ENCODE measurements at regions not wholly inside any gene's neighbourhood (a gene's known extent, or its start where the extent isn't known, plus 50 kb on each side); places are given as distances from the start of the nearest gene placed in this dataset.

DNA sequence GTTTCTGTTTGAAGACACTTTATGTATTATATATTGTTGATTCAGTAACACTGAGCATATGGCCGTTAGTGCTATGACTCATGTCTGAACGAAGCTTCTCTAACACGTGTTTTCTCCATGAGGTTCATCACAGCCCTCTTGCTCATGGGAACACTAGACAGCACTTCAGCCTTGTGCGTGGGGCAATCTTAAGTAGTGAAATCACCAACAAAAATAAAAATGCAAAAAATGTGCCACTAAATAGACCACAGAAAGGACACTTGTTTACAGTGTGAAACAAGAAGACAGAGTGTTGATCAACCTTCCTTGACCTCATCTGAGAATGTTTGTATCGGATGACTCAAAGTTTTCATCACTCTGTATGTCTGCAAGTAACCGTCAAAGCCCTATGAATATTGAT lies 94.5 kb downstream of the FDX1 start:
- DNase-seq (ENCODE audit: extremely low spot score): peak; percentile 74
- no peaks in the 10 kb centered on the region for H3K9me3 ChIP-seq
- H3K27ac ChIP-seq (replicated peaks in 1 of 4): no peak overlapping the region
- H3K27me3 ChIP-seq: no peaks in the 10 kb centered on the region
- H3K4me1 ChIP-seq: no peaks in the 10 kb centered on the region
- H3K36me3 ChIP-seq: no peaks in the 10 kb centered on the region
- 80% methylated on average over 6 of the region's 6 CpGs for WGBS
- H3K4me3 ChIP-seq: no peak overlapping the region
- TF ChIP-seq EP300 (IDR thresholded peaks at IDR 0.05): no peak
- TF ChIP-seq, protein P1, sequence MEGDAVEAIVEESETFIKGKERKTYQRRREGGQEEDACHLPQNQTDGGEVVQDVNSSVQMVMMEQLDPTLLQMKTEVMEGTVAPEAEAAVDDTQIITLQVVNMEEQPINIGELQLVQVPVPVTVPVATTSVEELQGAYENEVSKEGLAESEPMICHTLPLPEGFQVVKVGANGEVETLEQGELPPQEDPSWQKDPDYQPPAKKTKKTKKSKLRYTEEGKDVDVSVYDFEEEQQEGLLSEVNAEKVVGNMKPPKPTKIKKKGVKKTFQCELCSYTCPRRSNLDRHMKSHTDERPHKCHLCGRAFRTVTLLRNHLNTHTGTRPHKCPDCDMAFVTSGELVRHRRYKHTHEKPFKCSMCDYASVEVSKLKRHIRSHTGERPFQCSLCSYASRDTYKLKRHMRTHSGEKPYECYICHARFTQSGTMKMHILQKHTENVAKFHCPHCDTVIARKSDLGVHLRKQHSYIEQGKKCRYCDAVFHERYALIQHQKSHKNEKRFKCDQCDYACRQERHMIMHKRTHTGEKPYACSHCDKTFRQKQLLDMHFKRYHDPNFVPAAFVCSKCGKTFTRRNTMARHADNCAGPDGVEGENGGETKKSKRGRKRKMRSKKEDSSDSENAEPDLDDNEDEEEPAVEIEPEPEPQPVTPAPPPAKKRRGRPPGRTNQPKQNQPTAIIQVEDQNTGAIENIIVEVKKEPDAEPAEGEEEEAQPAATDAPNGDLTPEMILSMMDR (IDR thresholded peaks at IDR 0.05): no peak
- no peak for TF ChIP-seq POLR2A (IDR thresholded peaks at IDR 0.05; ENCODE audit: low read depth)
- TF ChIP-seq POLR2AphosphoS5 (IDR thresholded peaks at IDR 0.05): no peak
- intact Hi-C loops (cut with DNase I): no loop called here

DNA sequence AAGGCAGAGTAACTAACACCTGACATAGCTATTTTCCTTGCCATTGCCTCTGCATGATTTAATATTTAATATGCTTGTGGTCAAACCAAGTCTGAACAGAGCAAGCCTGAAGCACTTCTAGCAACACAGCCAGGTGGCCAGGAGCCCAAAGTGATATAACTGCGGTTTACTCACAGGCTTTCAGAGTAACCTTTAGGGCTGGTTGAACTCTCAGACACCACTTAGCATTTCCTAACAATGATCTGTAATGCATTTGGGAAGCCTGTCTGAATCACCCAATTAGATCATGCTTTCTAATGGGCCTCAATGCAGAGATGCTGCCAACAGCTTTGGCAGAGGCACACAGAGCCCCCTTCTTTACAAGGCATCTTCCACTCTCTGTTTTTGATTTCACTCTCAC lies 96.1 kb downstream of the FDX1 start:
- Histone ChIP-seq H3K9me3 (no peaks in the 10 kb centered on the region), H3K27me3 (no peaks in the 10 kb centered on the region), H3K4me1 (peaks cover 0 to 5% (median 1%) of the 10 kb centered on the region in 4 donors), H3K27ac (replicated peaks in 1 of 4) (peak overlapping the region in 2 of 4 donors; percentile 30 to 34), H3K4me3 (no peak overlapping the region), H3K36me3 (no peaks in the 10 kb centered on the region)
- WGBS: 22% methylated on average over 1 of the region's 1 CpG
- TF ChIP-seq POLR2AphosphoS5 (IDR thresholded peaks at IDR 0.05) (no peak), POLR2A (IDR thresholded peaks at IDR 0.05; ENCODE audit: low read depth) (no peak)
- DNase-seq (ENCODE audit: extremely low spot score): peak; percentile 77
- intact Hi-C loops (cut with DNase I): no loop called here

DNA sequence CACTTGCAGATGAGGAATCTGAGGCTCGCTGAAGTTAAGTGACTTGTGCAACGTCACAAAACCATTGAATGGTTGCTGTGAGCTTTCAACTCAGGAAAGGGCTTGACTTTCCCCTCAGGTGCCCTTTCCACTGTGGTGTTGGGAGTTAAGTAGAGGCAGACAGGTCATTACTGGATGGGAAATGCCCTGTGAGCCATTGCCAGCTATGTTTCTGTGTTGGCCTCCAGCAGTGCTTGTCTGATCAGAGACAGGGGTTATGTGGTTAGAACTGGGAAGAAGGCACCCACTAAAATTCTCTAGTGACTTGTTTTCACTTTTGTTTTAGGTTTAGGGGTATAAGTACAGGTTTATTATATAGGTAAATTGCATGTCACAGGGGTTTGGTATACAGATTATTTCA lies 96.6 kb downstream of the FDX1 start:
- Histone ChIP-seq H3K9me3 (no peaks in the 10 kb centered on the region), H3K36me3 (no peaks in the 10 kb centered on the region), H3K4me3 (no peak overlapping the region), H3K4me1 (peaks cover 0 to 10% (median 3%) of the 10 kb centered on the region in 4 donors), H3K27me3 (no peaks in the 10 kb centered on the region), H3K27ac (replicated peaks in 1 of 4) (peak overlapping the region in 1 of 4 donors; percentile 21)
- 80% methylated on average over 2 of the region's 2 CpGs for WGBS
- DNase-seq (ENCODE audit: extremely low spot score): peak; percentile 72
- intact Hi-C loops (cut with DNase I): no loop called here
- TF ChIP-seq POLR2AphosphoS5 (IDR thresholded peaks at IDR 0.05) (no peak), POLR2A (IDR thresholded peaks at IDR 0.05; ENCODE audit: low read depth) (no peak), EP300 (IDR thresholded peaks at IDR 0.05) (no peak)
- TF ChIP-seq, protein P1 (IDR thresholded peaks at IDR 0.05): no peak
